HepG2 (cell line): ENCODE measurements at regions not wholly inside any gene's neighbourhood (a gene's known extent, or its start where the extent isn't known, plus 50 kb on each side); places are given as distances from the start of the nearest gene placed in this dataset.

ENCODE experiments used
- ASH2L ChIP-seq: fragments of 300-600, 200-600 bp; sonication (generic); IDR thresholded peaks from 2 replicates; pipeline ENCODE4 v1.7.0; 2017; ENCODE audit warnings: low read depth, mild to moderate bottlenecking, moderate library complexity, mixed read lengths, low read length; ENCODE audit not compliant: insufficient read length
- ETV6 ChIP-seq: sonication (generic); formaldehyde crosslinking; conservative IDR thresholded peaks from 2 replicates; pipeline ENCODE4 v1.4.0; 2020; ENCODE audit warnings: missing genetic modification reagents
- GABPB1 ChIP-seq: IDR thresholded peaks from 2 replicates; pipeline ENCODE4 v1.6.1; 2016; ENCODE audit warnings: mild to moderate bottlenecking, missing genetic modification reagents, moderate library complexity, missing compliant biosample characterization
- HDAC2 ChIP-seq: sonication (generic); formaldehyde crosslinking; IDR thresholded peaks from 2 replicates; pipeline ENCODE4 v1.4.0; 2020; ENCODE audit warnings: missing genetic modification reagents
- KLF9 ChIP-seq: IDR thresholded peaks from 2 replicates; pipeline ENCODE4 v1.6.1; 2016; ENCODE audit warnings: low read depth
- MAFF ChIP-seq: IDR thresholded peaks from 2 replicates; pipeline ENCODE4 v1.6.1; 2011; ENCODE audit warnings: low read depth, low read length, improper control_type of control experiment
- MEIS1 ChIP-seq: sonication (generic); formaldehyde crosslinking; IDR thresholded peaks from 2 replicates; pipeline ENCODE4 v1.9.0; 2021; ENCODE audit warnings: mild to moderate bottlenecking, missing genetic modification reagents, moderate library complexity, borderline replicate concordance
- NBN ChIP-seq: fragments of 450-650 bp; conservative IDR thresholded peaks from 2 replicates; pipeline ENCODE4 v1.6.1; 2017
- PCBP2 ChIP-seq: fragments of 200-400 bp; formaldehyde crosslinking; optimal IDR thresholded peaks from 2 replicates; pipeline ENCODE3; 2018; ENCODE audit warnings: low read length, low read depth; ENCODE audit not compliant: poor library complexity, severe bottlenecking
- SP4 ChIP-seq: sonication (generic); formaldehyde crosslinking; IDR thresholded peaks from 2 replicates; pipeline ENCODE4 v1.8.1; 2023; ENCODE audit warnings: mild to moderate bottlenecking, missing genetic modification reagents
- ZBTB43 ChIP-seq: sonication (generic); formaldehyde crosslinking; conservative IDR thresholded peaks from 2 replicates; pipeline ENCODE4 v1.4.0; 2020; ENCODE audit warnings: missing genetic modification reagents
- ZGPAT ChIP-seq: IDR thresholded peaks from 2 replicates; pipeline ENCODE4 v1.6.1; 2016; ENCODE audit warnings: mild to moderate bottlenecking
- ZNF142 ChIP-seq: sonication (generic); formaldehyde crosslinking; IDR thresholded peaks from 2 replicates; pipeline ENCODE4 v1.4.0; 2020; ENCODE audit warnings: missing genetic modification reagents
- ZNF329 ChIP-seq: sonication (generic); formaldehyde crosslinking; IDR thresholded peaks from 2 replicates; pipeline ENCODE4 v1.9.0; 2021; ENCODE audit warnings: low read depth, mild to moderate bottlenecking, missing genetic modification reagents
- ZNF430 ChIP-seq: sonication (generic); formaldehyde crosslinking; IDR thresholded peaks from 2 replicates; pipeline ENCODE4 v1.9.0; 2021; ENCODE audit warnings: mild to moderate bottlenecking, missing genetic modification reagents
- ZNF451 ChIP-seq: sonication (generic); formaldehyde crosslinking; IDR thresholded peaks from 2 replicates; pipeline ENCODE4 v1.5.0; 2020; ENCODE audit warnings: mild to moderate bottlenecking, missing genetic modification reagents
- ZNF501 ChIP-seq: sonication (generic); formaldehyde crosslinking; IDR thresholded peaks from 2 replicates; pipeline ENCODE4 v1.5.1; 2020; ENCODE audit warnings: mild to moderate bottlenecking, moderate library complexity, missing genetic modification reagents
- ZNF704 ChIP-seq: sonication (generic); formaldehyde crosslinking; IDR thresholded peaks from 2 replicates; pipeline ENCODE4 v1.8.1; 2023; ENCODE audit warnings: mild to moderate bottlenecking, inconsistent platforms, moderate library complexity, missing genetic modification reagents, borderline replicate concordance
- ZNF775 ChIP-seq: sonication (generic); formaldehyde crosslinking; IDR thresholded peaks from 2 replicates; pipeline ENCODE4 v1.4.0; 2020; ENCODE audit warnings: missing genetic modification reagents, mild to moderate bottlenecking, moderate library complexity, borderline replicate concordance
- ZNF790 ChIP-seq: sonication (generic); formaldehyde crosslinking; IDR thresholded peaks from 2 replicates; pipeline ENCODE4 v1.8.0; 2022; ENCODE audit warnings: missing genetic modification reagents, mild to moderate bottlenecking, borderline replicate concordance

- TF ChIP-seq ZNF142 (no peak), SP4 (CRISPR knock-in tag) (no peak), PCBP2 (no peak), ZGPAT (peak; percentile 44; the same call in 1 of the 2 replicates), ZNF775 (no peak), ZNF329 (no peak), ZNF704 (CRISPR knock-in tag) (no peak), ZNF451 (CRISPR knock-in tag) (no peak), ZBTB43 (no peak), ASH2L (no peak), ZNF430 (no peak), MEIS1 (CRISPR knock-in tag) (no peak), ETV6 (CRISPR knock-in tag) (no peak), GABPB1 (CRISPR knock-in tag) (peak; percentile 55; the same call in 1 of the 2 replicates), NBN (no peak), KLF9 (no peak), MAFF (no peak), ZNF501 (CRISPR knock-in tag) (peak; percentile 48; the same call in 1 of the 2 replicates), HDAC2 (CRISPR knock-in tag) (no peak), ZNF790 (CRISPR knock-in tag) (no peak)
Observed at GRCh38 chr13:106917673-106918556, 350.0 kb upstream of the ARGLU1 start (continued).
